ENCODE measurements at regions not wholly inside any gene's neighbourhood (a gene's known extent, or its start where the extent isn't known, plus 50 kb on each side); places are given as distances from the start of the nearest gene placed in this dataset.

- FAIRE-seq, result no peak
Observed at GRCh38 chr16:5444189-5444588, 346.6 kb upstream of the EEF2KMT start.

DNA sequence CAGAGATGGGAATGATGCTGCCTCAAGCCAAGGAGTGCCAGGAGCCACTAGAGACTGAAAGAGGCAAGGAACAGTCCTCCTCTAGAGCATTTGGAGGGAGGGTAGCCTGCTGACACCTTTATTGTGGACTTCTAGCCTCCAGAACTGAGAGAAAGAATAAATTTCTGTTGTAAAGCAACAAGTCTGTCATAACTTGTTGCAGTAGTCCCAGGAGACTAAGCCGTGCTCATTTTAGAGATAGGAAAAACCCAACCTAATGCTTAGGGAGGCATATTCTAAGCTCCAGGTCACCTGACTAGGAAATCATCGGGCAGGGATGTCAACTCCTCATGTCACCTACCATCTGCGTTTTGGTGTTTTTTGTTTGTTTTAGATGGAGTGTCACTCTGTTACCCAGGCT, 345.4 kb upstream of the EEF2KMT start:
- DNase-seq (ENCODE audit: extremely low spot score, insufficient read length, low read depth) (no peak), FAIRE-seq (no peak)

More at GRCh38 chr16:5444189-5444588, 346.6 kb upstream of the EEF2KMT start:
- DNase-seq (ENCODE audit: extremely low spot score, insufficient read length, low read depth), result no peak

DNA sequence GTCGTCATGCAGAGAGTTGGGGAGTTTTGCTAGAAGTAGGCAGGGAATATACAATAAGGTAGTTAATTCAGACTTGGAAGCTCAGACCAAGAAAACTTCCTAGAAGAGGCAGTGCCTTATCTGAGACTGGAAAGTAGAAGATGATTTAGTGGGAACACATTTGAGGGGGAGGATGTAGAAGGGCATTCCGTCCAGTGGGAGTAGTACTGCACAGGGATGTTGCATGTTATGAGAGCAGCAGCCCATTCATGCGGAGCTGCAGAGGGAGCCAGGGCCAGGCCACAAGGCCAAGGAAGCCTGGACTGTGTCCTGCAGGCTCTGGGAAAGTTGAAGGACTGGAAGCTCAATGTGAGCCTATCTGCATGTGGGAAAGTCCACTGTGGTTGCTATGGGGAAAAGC, 344.5 kb upstream of the EEF2KMT start:
- FAIRE-seq (no peak), DNase-seq (ENCODE audit: extremely low spot score, insufficient read length, low read depth) (no peak)

- no peak for DNase-seq (ENCODE audit: extremely low spot score, insufficient read length, low read depth)
- FAIRE-seq, result no peak
Observed at GRCh38 chr16:5438591-5438990, 341.0 kb upstream of the EEF2KMT start.

DNA sequence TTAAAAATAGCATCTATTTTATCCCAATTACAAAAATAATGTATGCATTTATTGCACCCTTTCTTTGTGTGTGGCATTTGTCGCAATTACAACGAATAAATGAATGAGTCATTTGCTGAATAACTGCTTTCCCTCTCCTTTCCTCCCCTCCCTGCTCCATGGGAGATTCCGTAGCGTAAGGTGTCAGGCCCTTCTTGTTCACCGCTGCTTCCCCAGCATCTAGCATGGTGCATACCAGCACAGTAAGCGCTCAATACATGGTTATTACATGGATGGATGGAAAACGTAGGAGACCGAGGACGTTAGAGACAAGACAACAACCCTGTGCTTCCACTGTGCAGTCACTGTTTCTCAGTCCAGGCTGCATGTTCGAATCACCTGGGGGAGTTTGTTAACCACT, 336.0 kb upstream of the EEF2KMT start:
- no peak for FAIRE-seq
- DNase-seq (ENCODE audit: extremely low spot score, insufficient read length, low read depth), result no peak

DNA sequence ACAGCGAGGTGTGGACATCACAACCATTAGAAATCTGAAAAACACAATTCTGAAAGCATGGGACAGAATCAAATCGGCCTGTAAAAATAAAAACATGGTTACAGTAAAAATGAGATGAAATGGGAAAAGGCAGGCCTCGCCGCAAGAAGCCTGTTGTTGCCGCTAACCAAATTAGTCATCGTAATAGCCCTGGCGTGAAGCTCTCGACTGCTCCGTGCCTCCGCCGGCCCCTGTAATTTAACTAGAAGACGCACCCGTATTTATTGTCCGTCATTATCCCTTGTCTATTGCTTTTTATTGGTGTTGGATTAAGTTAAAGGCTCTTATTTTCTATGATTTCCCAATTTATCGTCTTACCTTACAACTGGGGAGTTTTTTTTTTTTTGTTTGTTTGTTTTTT, 334.6 kb upstream of the EEF2KMT start:
- FAIRE-seq, result no peak
- DNase-seq (ENCODE audit: extremely low spot score, insufficient read length, low read depth), result no peak

DNA sequence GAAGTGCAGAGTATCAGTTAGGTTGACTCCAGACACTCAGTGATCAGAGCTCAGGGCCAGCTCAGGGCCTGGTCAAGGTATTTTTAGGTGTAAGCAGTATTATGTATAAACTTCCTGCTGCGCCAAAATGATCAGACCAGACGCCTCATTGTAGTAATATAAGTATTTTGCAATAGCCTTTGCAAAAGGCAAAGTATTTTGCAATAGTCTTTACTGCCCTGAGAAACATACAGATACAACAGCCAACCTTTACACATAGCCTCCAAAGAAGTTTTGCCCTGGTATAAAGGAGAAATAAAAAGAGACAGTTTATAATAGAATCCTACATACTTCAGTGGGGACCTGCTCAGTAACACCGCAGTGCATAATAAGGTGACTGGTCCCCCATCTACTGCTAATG, 333.0 kb upstream of the EEF2KMT start:
- no peak for FAIRE-seq
- no peak for DNase-seq (ENCODE audit: extremely low spot score, insufficient read length, low read depth)

DNA sequence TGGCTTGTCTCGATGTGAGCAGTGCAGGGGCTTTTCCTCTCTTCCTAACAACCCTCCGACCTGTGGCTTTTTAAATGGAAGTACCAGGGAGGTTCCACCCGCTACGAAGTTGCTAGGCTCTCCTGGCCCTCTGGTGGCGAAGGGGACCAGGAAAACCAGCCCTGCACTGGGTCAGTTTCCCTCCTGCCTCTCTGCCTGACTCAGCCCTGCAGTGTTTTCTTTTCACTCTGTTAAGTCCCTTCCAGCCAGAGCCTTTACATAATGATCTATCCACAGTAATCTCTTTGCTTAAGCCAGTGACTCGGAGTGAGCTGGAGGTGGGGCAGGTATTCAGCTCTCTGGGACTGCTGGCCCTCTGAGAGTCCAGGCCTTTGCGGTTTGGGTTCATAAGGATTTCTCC, 331.3 kb upstream of the EEF2KMT start:
- DNase-seq (ENCODE audit: extremely low spot score, insufficient read length, low read depth) (no peak), FAIRE-seq (no peak)

GRCh38 chr16:5427571-5427970, 330.0 kb upstream of the EEF2KMT start:
- DNase-seq (ENCODE audit: extremely low spot score, insufficient read length, low read depth) (no peak), FAIRE-seq (no peak)

- FAIRE-seq, result no peak
Observed at GRCh38 chr16:5422643-5423496, 325.3 kb upstream of the EEF2KMT start.

DNA sequence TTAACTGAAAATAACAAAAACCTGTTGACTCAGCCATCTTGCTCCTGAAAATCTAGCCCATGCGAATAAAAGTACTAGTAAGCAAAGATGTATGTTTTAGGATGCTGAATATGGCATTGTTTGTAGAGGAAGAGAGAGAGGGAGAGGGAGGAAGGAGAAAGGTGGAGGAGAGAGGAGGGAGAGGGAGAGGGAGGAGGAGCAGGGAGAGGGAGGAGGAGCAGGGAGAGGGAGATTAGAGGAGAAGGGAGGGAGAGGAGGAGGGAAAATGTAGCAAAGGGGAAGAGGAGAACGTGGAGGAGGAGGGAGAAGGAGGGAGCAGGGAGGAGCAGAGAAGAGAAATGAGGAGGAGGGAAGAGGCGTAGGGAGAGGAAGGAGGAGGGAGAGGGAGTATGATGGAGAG, 324.5 kb upstream of the EEF2KMT start:
- no peak for DNase-seq (ENCODE audit: extremely low spot score, insufficient read length, low read depth)
- no peak for FAIRE-seq

More at GRCh38 chr16:5422643-5423496, 325.3 kb upstream of the EEF2KMT start:
- no peak for DNase-seq (ENCODE audit: extremely low spot score, insufficient read length, low read depth)

- DNase-seq (ENCODE audit: extremely low spot score, insufficient read length, low read depth), result no peak
Observed at GRCh38 chr16:5416013-5416412, 318.4 kb upstream of the EEF2KMT start.

DNA sequence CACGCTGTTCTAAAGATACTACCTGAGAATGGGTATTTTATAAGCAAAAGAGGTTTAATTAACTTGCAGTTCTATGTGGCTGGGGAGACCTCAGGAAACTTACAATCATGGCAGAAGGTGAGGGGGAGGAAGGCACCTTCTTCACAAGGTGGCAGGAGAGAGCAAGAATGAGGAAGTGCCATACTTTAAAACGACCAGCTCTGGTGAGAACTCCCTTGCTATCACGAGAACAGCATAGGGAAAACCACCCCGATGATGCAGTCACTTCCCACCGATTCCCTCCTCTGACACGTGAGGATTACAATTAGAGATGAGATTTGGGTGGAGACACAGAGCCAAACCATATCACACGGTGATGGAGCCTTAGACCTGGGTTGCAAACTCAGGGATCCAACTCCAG, 317.5 kb upstream of the EEF2KMT start:
- FAIRE-seq, result no peak
- no peak for DNase-seq (ENCODE audit: extremely low spot score, insufficient read length, low read depth)

More at GRCh38 chr16:5416013-5416412, 318.4 kb upstream of the EEF2KMT start:
- no peak for FAIRE-seq

GRCh38 chr16:5412731-5413130, 315.1 kb upstream of the EEF2KMT start:
- DNase-seq (ENCODE audit: extremely low spot score, insufficient read length, low read depth) (no peak), FAIRE-seq (no peak)

GRCh38 chr16:5398203-5398602, 300.6 kb upstream of the EEF2KMT start:
- DNase-seq (ENCODE audit: extremely low spot score, insufficient read length, low read depth) (no peak), FAIRE-seq (no peak)

DNA sequence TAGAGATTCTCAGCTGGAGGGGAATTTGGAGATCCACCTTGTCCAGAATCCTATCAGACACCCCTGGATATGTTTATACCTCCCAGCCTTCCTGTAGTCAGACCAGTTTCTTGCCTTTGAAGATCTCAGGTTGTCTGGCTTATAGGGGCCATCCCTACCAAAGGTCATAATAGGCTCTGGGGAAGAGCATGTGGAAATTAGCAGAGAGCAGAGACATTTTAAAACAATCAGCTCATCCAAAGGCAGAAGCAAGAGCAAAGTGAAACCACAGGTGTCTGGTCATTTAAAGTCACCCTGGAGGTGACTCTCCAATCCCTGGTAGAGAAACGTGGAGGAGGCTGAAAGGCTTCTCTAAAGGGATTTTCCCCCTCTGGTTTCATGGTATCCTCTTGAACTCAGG, 299.3 kb upstream of the EEF2KMT start:
- DNase-seq (ENCODE audit: extremely low spot score, insufficient read length, low read depth) (no peak), FAIRE-seq (no peak)

- FAIRE-seq (no peak), DNase-seq (ENCODE audit: extremely low spot score, insufficient read length, low read depth) (no peak)
Observed at GRCh38 chr16:5393070-5393469, 295.5 kb upstream of the EEF2KMT start.

DNA sequence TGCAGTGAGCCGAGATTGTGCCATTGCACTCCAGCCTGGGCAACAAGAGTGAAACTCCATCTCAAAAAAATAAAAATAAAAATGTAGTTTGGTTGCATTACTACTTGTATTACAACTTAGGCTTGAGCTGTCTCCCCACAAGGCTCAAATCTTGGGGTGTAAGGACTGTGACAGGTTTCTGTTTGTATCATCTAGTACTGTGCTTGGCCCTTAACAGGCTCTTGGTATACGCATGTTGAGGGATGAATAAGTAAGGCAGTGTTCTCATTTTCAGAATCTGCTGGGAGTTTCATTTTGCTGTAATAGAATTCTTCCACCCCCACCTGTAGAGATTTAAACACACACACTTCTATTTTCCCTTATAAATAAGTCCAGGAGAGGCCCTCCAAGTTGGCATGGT, 289.4 kb upstream of the EEF2KMT start:
- no peak for DNase-seq (ENCODE audit: extremely low spot score, insufficient read length, low read depth)
- no peak for FAIRE-seq

DNA sequence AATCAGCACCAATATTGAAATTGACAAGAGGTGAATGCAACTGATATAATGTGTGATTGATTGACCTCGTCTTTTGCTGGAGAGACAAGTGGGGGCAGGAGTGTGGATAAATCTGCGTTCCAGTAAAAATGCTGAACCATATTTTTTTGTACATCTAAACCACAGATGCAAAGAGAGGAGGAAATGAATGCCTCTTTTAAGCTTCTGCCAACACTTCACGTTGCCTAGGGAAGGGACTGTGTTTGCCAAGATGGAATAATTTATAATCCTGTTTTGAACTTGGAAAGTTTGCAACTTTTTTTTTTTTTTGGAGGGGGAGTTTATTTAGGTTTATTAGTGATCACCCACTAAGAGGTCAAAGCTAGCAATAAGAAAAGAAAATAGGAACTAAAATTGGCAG, 288.2 kb upstream of the EEF2KMT start:
- DNase-seq (ENCODE audit: extremely low spot score, insufficient read length, low read depth), result no peak
- FAIRE-seq, result no peak

GRCh38 chr16:5385115-5385514, 287.5 kb upstream of the EEF2KMT start:
- DNase-seq (ENCODE audit: extremely low spot score, insufficient read length, low read depth), result no peak
- no peak for FAIRE-seq

GRCh38 chr16:5383737-5384136, 286.1 kb upstream of the EEF2KMT start:
- DNase-seq (ENCODE audit: extremely low spot score, insufficient read length, low read depth) (no peak), FAIRE-seq (no peak)

- no peak for FAIRE-seq
Observed at GRCh38 chr16:5382484-5382883, 284.9 kb upstream of the EEF2KMT start.

More at GRCh38 chr16:5382484-5382883, 284.9 kb upstream of the EEF2KMT start:
- DNase-seq (ENCODE audit: extremely low spot score, insufficient read length, low read depth), result no peak
